A673 (cell line): ENCODE measurements at regions not wholly inside any gene's neighbourhood (a gene's known extent, or its start where the extent isn't known, plus 50 kb on each side); places are given as distances from the start of the nearest gene placed in this dataset.

ENCODE experiments used
- CTCF ChIP-seq: fragments of 300-800, 200-600 bp; sonication (generic); conservative IDR thresholded peaks from 2 replicates; pipeline ENCODE4 v1.5.1; 2017; ENCODE audit warnings: low read depth, mild to moderate bottlenecking, antibody characterized with exemption, low read length, moderate library complexity, mixed read lengths
- EZH2 ChIP-seq: fragments of 200-600 bp; sonication (generic); IDR thresholded peaks from 2 replicates; pipeline ENCODE4 v1.6.1; 2017; ENCODE audit warnings: borderline replicate concordance, low read depth, mild to moderate bottlenecking, mixed read lengths, antibody characterized with exemption, low read length; ENCODE audit not compliant: poor library complexity, severe bottlenecking

GRCh38 chr7:3238525-3239210 is 62.4 kb upstream of the SDK1 start:
- no peak for TF ChIP-seq EZH2
- no peak for TF ChIP-seq CTCF
